GM19043 (cell line): ENCODE measurements at regions not wholly inside any gene's neighbourhood (a gene's known extent, or its start where the extent isn't known, plus 50 kb on each side); places are given as distances from the start of the nearest gene placed in this dataset.
A peak's percentile ranks its signal among the peaks of the same experiment; 100 is the strongest.
"Not testable (repeated sequence)": the region's sequence is repeated elsewhere in the genome, so short reads cannot be mapped to it uniquely, and the experiment has no call there.

Experiments used
- ATAC-seq: cut with Tn5 transposase; IDR thresholded peaks from one replicate; pipeline ENCODE4 v1.9.1; 2021; ENCODE audit warnings: low read depth; ENCODE audit not compliant: unreplicated experiment

- ATAC-seq = no peak
These were observed 161.5 kb upstream of the AGR3 start for GRCh38 chr7:17043012-17043877.

DNA sequence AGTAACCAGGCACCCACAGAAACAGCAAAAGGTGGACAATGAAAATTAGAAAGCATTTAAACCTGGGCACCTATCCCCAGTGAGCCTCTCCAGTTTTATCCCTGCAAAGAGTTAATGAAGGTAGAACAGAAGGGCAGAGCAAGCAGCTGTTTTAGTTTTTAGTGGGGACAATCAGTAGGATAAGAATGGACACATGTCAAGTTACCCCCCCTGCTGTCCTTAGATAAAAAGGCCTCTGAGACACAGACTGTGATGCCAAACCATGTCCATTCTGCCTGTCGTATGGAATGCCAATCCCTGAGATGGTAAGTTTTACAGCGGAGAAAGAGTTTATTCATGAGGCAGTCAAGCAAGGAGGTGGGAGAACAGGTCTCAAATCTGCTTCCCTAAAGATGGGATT is 162.6 kb upstream of the AGR3 start:
- no peak for ATAC-seq

- ATAC-seq = no peak
These were observed 163.1 kb upstream of the AGR3 start for GRCh38 chr7:17044861-17045260.

GRCh38 chr7:17046259-17046658 is 164.5 kb upstream of the AGR3 start:
- ATAC-seq = no peak

DNA sequence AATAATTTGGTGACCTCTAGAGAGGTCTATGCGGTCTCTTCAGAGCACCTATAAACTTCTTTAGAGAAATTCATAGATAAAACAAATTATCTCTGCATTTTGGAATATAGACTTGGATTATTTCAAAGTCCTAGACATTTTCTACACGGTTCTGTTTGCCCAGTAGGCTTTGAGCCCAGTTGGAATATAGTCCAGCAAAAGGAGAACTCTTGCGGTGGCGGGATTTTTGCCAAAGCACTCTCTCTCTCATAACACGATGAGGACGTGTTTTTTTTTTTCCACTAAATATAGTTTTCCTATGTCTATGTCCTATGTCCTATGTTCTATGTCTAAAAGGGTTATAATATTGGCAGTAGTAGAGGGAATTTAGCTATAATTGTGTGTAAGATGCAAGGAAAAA is 164.9 kb upstream of the AGR3 start:
- no peak for ATAC-seq

DNA sequence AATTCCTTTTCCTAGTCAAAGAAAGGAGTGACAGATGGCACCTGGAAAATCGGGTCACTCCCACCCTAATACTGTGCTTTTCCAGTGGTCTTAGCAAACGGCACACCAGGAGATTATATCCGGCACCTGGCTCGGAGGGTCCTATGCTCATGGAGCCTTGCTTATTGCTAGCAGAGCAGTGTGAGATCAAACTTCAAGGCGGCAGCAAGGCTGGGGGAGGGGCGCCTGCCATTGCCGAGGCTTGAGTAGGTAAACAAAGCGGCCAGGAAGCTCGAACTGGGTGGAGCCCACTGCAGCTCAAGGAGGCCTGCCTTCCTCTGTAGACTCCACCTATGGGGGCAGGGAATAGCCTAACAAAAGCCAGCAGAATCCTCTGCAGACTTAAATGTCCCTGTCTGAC is 171.4 kb upstream of the AGR3 start:
- ATAC-seq = not testable (repeated sequence)

DNA sequence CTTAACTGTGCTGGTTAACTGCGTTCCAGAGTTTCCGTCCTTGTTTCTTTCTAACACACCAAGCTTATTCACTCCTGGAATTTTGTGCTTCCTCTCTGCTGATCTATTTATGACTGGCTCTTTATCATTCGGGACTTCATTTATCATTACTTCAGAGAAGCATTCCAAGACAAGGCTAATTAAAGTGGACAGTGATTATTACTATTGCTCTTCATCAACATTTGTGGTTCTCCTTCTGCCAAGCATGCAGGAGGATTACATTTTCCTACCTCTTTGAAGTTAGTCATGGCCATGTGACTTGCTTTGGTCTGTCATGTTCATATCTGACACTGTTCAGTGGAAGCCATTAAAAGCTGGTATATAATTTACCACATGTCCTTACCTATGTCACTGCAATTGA is 172.4 kb upstream of the AGR3 start:
- no peak for ATAC-seq

DNA sequence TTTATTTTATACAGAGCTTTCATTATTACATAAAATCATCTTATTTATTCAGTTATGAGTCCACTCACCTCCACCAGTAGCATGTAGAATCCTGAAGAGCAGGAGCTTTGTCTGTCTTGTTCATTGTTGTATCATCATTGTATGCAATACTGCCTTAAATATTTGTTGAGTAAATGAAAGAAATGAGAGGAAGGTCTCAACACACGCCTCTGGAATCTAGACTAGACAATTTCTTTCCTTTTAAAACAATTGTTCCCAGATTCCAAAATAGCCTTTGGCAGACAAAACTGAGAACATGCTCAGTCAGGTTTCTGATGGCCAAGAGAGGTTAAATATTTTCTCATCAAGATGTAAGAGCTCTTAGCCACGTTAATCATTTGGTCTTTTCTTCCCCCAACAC is 173.1 kb upstream of the AGR3 start:
- no peak for ATAC-seq

- ATAC-seq = no peak
These were observed 173.8 kb upstream of the AGR3 start for GRCh38 chr7:17055596-17055995.

DNA sequence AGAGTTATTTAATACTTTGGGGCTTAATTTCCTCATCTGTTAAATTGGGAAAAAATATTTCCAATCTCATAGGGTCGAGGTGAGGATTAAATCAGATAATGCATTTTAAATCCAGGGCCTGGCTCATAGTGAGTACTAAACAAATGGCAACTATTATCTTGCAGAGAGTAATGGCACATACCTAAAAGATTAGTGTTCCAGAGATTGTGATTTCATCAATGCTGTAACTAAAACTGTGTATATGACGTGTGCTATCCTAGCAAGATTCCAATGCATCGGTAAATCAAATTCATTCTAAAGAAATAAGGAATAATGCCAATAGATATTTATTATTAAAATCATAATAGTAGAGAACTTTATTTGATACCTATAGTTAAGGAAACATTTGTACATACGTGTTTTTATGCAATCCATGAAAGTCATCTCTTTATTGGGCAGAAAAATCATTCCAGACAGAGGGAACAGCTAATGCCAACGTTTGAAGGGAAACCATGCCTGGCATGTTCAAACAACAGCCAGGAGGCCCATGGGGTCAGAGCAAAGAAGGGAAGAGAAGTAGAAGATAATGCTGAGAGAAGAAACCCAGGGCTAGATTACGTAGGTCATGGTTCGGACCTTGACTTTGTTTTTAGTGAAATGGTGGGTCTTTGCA is 174.8 kb upstream of the AGR3 start:
- ATAC-seq = no peak

DNA sequence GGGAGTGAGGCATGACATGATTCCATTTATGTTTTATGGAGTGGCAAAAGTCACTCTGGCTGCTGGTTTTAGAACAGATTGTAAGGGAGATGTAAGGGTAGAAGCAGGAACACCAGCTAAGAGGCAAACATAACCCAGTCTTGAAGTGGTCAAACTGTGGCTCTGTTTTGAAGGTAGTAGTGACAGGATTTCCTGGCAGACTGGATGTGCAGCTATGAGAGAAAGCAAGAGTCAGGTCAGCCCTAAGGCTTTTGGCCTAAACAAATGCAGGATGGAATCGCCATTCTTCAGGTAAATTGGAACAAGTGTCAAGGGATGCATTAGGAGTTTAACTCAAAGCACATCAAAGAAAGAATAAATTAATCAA is 175.3 kb upstream of the AGR3 start:
- no peak for ATAC-seq

GRCh38 chr7:17058568-17058967 is 176.8 kb upstream of the AGR3 start:
- ATAC-seq = peak; percentile 54

DNA sequence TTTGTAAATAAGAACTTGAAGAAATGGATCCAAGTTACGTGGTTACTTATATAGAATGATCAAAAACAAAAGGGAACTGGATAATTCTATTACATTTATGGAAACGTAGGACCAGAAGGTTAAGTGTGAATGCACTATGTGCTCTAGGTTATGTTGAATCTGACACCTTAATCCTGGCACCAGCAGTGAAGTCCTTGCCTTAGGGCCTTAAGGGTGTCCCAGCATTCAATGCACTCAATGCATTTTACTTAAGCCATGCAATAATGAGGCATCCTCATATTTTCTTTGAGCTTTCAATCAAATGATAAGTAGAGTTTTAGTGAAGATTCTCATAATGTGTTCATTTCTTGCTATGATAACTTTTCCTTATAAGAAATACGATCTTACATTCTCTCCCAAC is 178.3 kb upstream of the AGR3 start:
- no peak for ATAC-seq

- no peak for ATAC-seq
These were observed 179.7 kb upstream of the AGR3 start for GRCh38 chr7:17061443-17061842.

GRCh38 chr7:17062151-17063044 is 180.6 kb upstream of the AGR3 start:
- ATAC-seq = no peak

DNA sequence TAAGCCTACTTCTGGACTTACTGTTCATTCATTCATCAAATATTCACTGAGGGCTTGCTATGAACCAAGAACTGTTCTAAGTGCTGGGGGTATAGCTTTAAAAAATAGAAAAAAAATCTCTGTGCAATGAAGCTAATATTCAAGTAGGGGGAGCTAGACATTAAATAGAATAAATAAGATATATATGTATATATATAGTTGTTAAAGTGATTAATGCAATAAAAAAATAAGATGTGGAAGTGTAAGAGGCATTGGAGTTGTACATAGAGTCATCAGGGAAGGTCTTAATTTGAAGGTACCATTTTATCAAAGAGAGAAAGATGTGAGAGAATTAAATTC is 181.2 kb upstream of the AGR3 start:
- ATAC-seq = no peak

- ATAC-seq = no peak
These were observed 185.9 kb upstream of the AGR3 start for GRCh38 chr7:17067691-17068090.

DNA sequence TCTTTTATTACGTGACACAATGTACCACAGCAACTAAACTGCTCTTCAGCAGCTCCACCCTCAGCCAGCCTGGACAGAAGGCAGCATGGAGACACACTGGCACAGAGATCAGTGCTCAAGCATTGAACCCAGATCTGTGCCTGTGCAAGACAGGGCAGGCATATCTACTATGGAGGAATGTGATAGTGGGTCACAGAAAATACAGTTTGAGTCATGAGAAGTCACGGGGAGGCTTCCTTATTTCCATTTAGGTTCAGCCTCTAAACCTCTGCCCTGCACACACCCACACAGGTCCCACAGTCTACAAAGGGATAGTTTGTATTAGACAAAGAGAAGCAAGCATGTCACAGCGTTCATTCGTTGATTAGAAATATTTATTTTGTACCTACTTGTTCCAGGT is 187.4 kb upstream of the AGR3 start:
- no peak for ATAC-seq

DNA sequence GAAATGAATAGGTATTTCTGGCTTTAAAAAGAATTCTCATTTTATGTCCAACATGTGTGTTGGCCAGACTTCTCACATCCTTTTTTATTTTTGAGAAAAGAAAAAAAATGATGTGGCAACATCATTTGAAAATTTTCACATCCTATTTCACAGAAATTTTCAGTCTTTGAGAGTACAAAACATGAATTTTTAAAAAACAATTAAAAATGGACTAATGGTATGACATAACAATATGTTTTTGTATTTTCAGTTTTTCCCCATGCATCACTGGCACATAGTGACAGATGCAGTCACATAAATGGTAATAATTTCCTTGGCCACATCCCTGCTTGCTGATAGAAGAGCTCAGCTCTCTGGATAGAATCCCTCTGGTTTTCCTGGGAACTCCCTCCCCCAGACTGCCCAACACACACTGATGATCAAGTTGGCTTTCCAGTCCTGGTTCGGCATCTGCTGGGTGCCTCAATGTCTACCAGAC is 188.5 kb upstream of the AGR3 start:
- ATAC-seq = no peak

GRCh38 chr7:17071866-17072265 is 190.1 kb upstream of the AGR3 start:
- peak; percentile 43 for ATAC-seq

DNA sequence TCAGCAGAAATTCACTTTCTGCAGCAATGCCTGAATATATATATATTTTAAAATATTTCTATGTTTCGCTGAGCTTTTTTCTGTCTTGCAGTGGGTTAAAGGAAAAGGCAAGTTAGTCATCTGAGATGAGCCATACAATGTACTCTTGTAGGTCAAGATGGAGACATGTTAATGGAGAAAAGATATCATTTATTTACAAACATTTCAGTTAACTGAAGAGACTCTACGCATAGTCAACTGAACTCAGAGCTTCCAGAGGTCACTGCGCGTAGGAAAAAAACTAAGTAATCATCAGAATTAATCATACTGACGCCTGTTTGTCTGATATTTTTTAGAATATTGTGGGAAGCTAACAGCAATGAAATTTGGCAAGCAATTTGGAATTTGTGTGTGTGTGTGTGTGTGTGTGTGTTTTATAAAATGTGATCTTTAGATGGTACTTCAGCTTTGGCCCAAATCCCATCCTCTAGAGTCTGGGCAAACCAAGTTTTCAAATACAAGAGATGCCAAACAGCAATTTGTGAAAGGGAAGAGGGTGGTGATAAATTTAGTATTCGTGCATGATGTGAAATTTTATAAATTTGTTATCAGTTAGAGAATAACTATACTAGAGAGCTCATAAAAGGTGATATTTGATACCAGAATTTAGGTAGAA is 193.9 kb upstream of the AGR3 start:
- ATAC-seq = no peak
